Mesenchymal stem cell (in vitro differentiated cells and primary cell): ENCODE measurements at regions not wholly inside any gene's neighbourhood (a gene's known extent, or its start where the extent isn't known, plus 50 kb on each side); places are given as distances from the start of the nearest gene placed in this dataset.

Experiments
- DNase-seq: peaks from one replicate; pipeline ENCODE4 v3.0.0-alpha.2; 2013
- H2AFZ ChIP-seq: one replicate; pipeline ENCODE4 v1.6.1; 2013; ENCODE audit warnings: low read depth, mild to moderate bottlenecking, control low read depth, inconsistent platforms, low read length, moderate library complexity
- H2AK5ac ChIP-seq: 2 replicates; pipeline ENCODE4 v1.6.1; 2013; ENCODE audit warnings: low read length, moderate library complexity, mild to moderate bottlenecking, inconsistent platforms; ENCODE audit not compliant: severe bottlenecking
- H2BK120ac ChIP-seq: one replicate; pipeline ENCODE4 v1.6.1; 2013; ENCODE audit warnings: low read depth, mild to moderate bottlenecking, inconsistent platforms, low read length, moderate library complexity
- H2BK12ac ChIP-seq, 2 experiments: one replicate each; pipeline ENCODE4 v1.6.1; 2013; ENCODE audit warnings: inconsistent platforms in 2 of 2, low read length in 2 of 2, mild to moderate bottlenecking in 2 of 2, moderate library complexity in 2 of 2, control low read depth in 1 of 2
- H2BK15ac ChIP-seq: one replicate; pipeline ENCODE4 v1.6.1; 2013; ENCODE audit warnings: mild to moderate bottlenecking, low read depth, inconsistent platforms; ENCODE audit not compliant: poor library complexity, severe bottlenecking
- H2BK5ac ChIP-seq: 2 replicates; pipeline ENCODE4 v1.6.1; 2013; ENCODE audit warnings: low read depth, mild to moderate bottlenecking, low read length, control low read depth, inconsistent platforms; ENCODE audit not compliant: poor library complexity, severe bottlenecking
- H3K14ac ChIP-seq, 2 experiments: one replicate each; pipeline ENCODE4 v1.6.1; 2013; ENCODE audit warnings: inconsistent platforms in 2 of 2, low read length in 2 of 2, control low read depth in 1 of 2, mild to moderate bottlenecking in 1 of 2, moderate library complexity in 1 of 2
- H3K18ac ChIP-seq, 2 experiments: one replicate each; pipeline ENCODE4 v1.6.1; 2013; ENCODE audit warnings: inconsistent platforms in 2 of 2, low read length in 2 of 2, control low read depth in 1 of 2, low read depth in 1 of 2, mild to moderate bottlenecking in 1 of 2
- H3K23ac ChIP-seq, 2 experiments: one replicate each; pipeline ENCODE4 v1.6.1; 2013; ENCODE audit warnings: inconsistent platforms in 2 of 2, low read length in 2 of 2, mild to moderate bottlenecking in 2 of 2, moderate library complexity in 2 of 2, control low read depth in 1 of 2
- H3K27ac ChIP-seq: 2 replicates; pipeline ENCODE4 v1.5.1; 2013; ENCODE audit warnings: mild to moderate bottlenecking, moderate library complexity, low read length, control low read depth, inconsistent platforms; ENCODE audit not compliant: poor library complexity, severe bottlenecking
- H3K27me3 ChIP-seq, 2 experiments: 2 replicates each; pipeline versions ENCODE4 v1.6.1 to v1.7.0; 2013; ENCODE audit warnings: low read length in 2 of 2, mild to moderate bottlenecking in 2 of 2, moderate library complexity in 2 of 2, control low read depth in 1 of 2, inconsistent platforms in 1 of 2; ENCODE audit not compliant: control insufficient read depth in 1 of 2, insufficient read depth in 1 of 2
- H3K36me3 ChIP-seq, 2 experiments: 2 replicates each; pipeline versions ENCODE4 v1.6.1 to v1.7.0; 2013; ENCODE audit warnings: low read length in 2 of 2, control low read depth in 1 of 2, inconsistent platforms in 1 of 2, low read depth in 1 of 2, mild to moderate bottlenecking in 1 of 2; ENCODE audit not compliant: insufficient read depth in 2 of 2, control insufficient read depth in 1 of 2
- H3K4ac ChIP-seq, 2 experiments: one replicate each; pipeline ENCODE4 v1.6.1; 2013; ENCODE audit warnings: inconsistent platforms in 2 of 2, low read length in 2 of 2, mild to moderate bottlenecking in 2 of 2, moderate library complexity in 2 of 2, control low read depth in 1 of 2, low read depth in 1 of 2
- H3K4me1 ChIP-seq: 2 replicates; pipeline ENCODE4 v1.6.1; 2013; ENCODE audit warnings: low read depth, low read length, control low read depth; ENCODE audit not compliant: control insufficient read depth, insufficient read depth
- H3K4me2 ChIP-seq: 2 replicates; pipeline ENCODE4 v1.6.1; 2013; ENCODE audit warnings: low read length, mild to moderate bottlenecking, inconsistent platforms; ENCODE audit not compliant: poor library complexity, severe bottlenecking
- H3K4me3 ChIP-seq, 2 experiments: 2 replicates each; pipeline versions ENCODE4 v1.5.1 to v1.7.0; 2013; ENCODE audit warnings: low read length in 2 of 2, mild to moderate bottlenecking in 2 of 2, control low read depth in 1 of 2, low read depth in 1 of 2; ENCODE audit not compliant: insufficient read depth in 1 of 2
- H3K79me1 ChIP-seq: replicated peaks from 2 replicates; pipeline ENCODE4 v1.6.1; 2013; ENCODE audit warnings: mild to moderate bottlenecking, control low read depth, low read length, inconsistent platforms; ENCODE audit not compliant: poor library complexity, severe bottlenecking
- H3K9ac ChIP-seq: 2 replicates; pipeline ENCODE4 v1.7.0; 2013; ENCODE audit warnings: mild to moderate bottlenecking, low read length, moderate library complexity
- H3K9me3 ChIP-seq: 2 replicates; pipeline ENCODE4 v1.7.0; 2013; ENCODE audit warnings: mild to moderate bottlenecking, low read length; ENCODE audit not compliant: control insufficient read depth
- H4K8ac ChIP-seq: one replicate; pipeline ENCODE4 v1.6.1; 2013; ENCODE audit warnings: inconsistent platforms, mild to moderate bottlenecking, low read length, moderate library complexity
- H4K91ac ChIP-seq: one replicate; pipeline ENCODE4 v1.6.1; 2013; ENCODE audit warnings: mild to moderate bottlenecking, low read length, inconsistent platforms
- WGBS: methylation state at CpG from one replicate; pipeline ENCODE4 v1.1.7; 2013; ENCODE audit warnings: mixed read lengths; 5-methylcytosine and 5-hydroxymethylcytosine counted together

- Histone ChIP-seq H4K8ac (no peak overlapping the region), H2BK5ac (no peak overlapping the region), H4K91ac (no peak overlapping the region), H3K14ac (no peak overlapping the region), H3K23ac (no peak overlapping the region), H3K9ac (no peak overlapping the region), H3K36me3 (no peaks in the 10 kb centered on the region), H3K79me1 (no peaks in the 10 kb centered on the region), H3K27me3 (no peaks in the 10 kb centered on the region), H3K4me2 (no peak overlapping the region), H3K27ac (no peak overlapping the region), H2BK120ac (no peak overlapping the region), H3K4ac (no peak overlapping the region), H3K4me1 (no peaks in the 10 kb centered on the region), H2BK15ac (no peak overlapping the region), H2AK5ac (no peak overlapping the region), H3K18ac (no peak overlapping the region), H3K4me3 (no peak overlapping the region), H3K9me3 (no peaks in the 10 kb centered on the region), H2AFZ (no peak overlapping the region), H2BK12ac (no peak overlapping the region)
- 77% methylated on average over 3 of the region's 4 CpGs for WGBS
- no peak for DNase-seq
Measured at GRCh38 chr1:57926025-57926552, 502.2 kb upstream of the DAB1 start.

GRCh38 chr1:57925226-57925625 is 501.4 kb upstream of the DAB1 start:
- H3K9ac ChIP-seq = no peak overlapping the region
- no peak overlapping the region for H3K4ac ChIP-seq
- H2BK120ac ChIP-seq = no peak overlapping the region
- no peak overlapping the region for H4K91ac ChIP-seq
- no peaks in the 10 kb centered on the region for H3K36me3 ChIP-seq
- no peak overlapping the region for H2BK12ac ChIP-seq
- no peak overlapping the region for H2AFZ ChIP-seq
- no peak for DNase-seq
- H3K27me3 ChIP-seq = no peaks in the 10 kb centered on the region
- H3K79me1 ChIP-seq = no peaks in the 10 kb centered on the region
- no peak overlapping the region for H3K27ac ChIP-seq
- H3K23ac ChIP-seq = no peak overlapping the region
- H3K4me2 ChIP-seq = no peak overlapping the region
- no peak overlapping the region for H2BK15ac ChIP-seq
- H3K9me3 ChIP-seq = no peaks in the 10 kb centered on the region
- WGBS = 73% methylated on average over 2 of the region's 2 CpGs
- no peak overlapping the region for H2BK5ac ChIP-seq
- H3K18ac ChIP-seq = no peak overlapping the region
- no peak overlapping the region for H4K8ac ChIP-seq
- H2AK5ac ChIP-seq = no peak overlapping the region
- H3K14ac ChIP-seq = no peak overlapping the region
- H3K4me3 ChIP-seq = no peak overlapping the region
- H3K4me1 ChIP-seq = no peaks in the 10 kb centered on the region

DNA sequence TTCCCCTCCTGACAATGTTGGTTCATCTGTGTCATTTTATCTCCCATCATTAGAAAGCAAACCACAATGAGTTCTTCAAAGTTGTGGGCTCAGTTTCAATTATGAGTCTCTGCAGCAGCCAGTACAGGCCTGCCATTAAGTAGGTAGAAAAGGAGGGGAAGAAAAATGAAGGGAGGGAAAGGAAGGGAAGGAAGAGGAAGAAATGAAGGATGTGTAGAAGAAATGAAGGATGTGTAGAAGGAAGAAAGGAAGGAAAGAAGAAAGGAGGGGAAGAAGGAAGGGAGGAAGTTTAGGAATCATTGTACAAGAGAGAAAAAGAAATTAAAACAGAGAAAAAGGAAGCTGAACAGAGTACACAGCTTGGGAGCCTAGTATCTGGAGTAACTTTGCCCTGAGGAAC is 498.3 kb upstream of the DAB1 start:
- Histone ChIP-seq H2BK120ac (no peak overlapping the region), H3K9me3 (peaks cover 5% of the 10 kb centered on the region), H3K4me3 (no peak overlapping the region), H3K4me2 (no peak overlapping the region), H3K4ac (no peak overlapping the region), H3K79me1 (no peaks in the 10 kb centered on the region), H2AK5ac (no peak overlapping the region), H3K18ac (no peak overlapping the region), H3K23ac (no peak overlapping the region), H3K14ac (no peak overlapping the region), H3K27me3 (no peaks in the 10 kb centered on the region), H3K9ac (no peak overlapping the region), H3K27ac (no peak overlapping the region), H2BK12ac (no peak overlapping the region), H2BK15ac (no peak overlapping the region), H2AFZ (no peak overlapping the region), H3K36me3 (no peaks in the 10 kb centered on the region), H4K91ac (no peak overlapping the region), H4K8ac (no peak overlapping the region), H3K4me1 (no peaks in the 10 kb centered on the region), H2BK5ac (no peak overlapping the region)
- DNase-seq = no peak

DNA sequence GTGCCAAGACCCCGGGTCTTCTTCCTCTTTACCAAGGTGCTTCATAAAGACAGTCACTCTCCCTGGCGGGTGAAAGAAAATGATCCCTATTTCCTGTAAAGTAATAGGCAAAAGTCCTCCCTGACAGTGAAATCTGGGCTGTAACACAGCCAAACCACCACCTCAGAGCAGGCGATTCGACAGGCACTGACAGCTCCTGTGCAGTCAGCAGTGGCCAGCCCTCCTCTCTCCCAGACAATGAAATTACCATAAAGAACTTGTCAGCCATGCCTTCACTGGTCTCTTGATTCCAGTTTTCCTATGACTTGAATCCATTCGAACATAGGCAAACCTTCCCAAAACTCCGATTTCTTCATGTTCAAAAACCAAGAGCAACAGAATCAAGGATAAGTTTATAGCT is 492.2 kb upstream of the DAB1 start:
- H2BK12ac ChIP-seq = no peak overlapping the region
- WGBS = 92% methylated on average over 6 of the region's 6 CpGs
- peaks cover 5% of the 10 kb centered on the region for H3K9me3 ChIP-seq
- no peak overlapping the region for H3K4me2 ChIP-seq
- no peaks in the 10 kb centered on the region for H3K27me3 ChIP-seq
- no peaks in the 10 kb centered on the region for H3K36me3 ChIP-seq
- H3K27ac ChIP-seq = no peak overlapping the region
- no peak overlapping the region for H3K18ac ChIP-seq
- no peaks in the 10 kb centered on the region for H3K79me1 ChIP-seq
- no peak overlapping the region for H3K23ac ChIP-seq
- no peak overlapping the region for H2AK5ac ChIP-seq
- no peak overlapping the region for H2BK5ac ChIP-seq
- H3K9ac ChIP-seq = no peak overlapping the region
- H4K91ac ChIP-seq = no peak overlapping the region
- no peak overlapping the region for H3K14ac ChIP-seq
- H2BK120ac ChIP-seq = no peak overlapping the region
- H3K4me1 ChIP-seq = no peaks in the 10 kb centered on the region
- no peak overlapping the region for H2BK15ac ChIP-seq
- H3K4me3 ChIP-seq = no peak overlapping the region
- H3K4ac ChIP-seq = no peak overlapping the region
- H4K8ac ChIP-seq = no peak overlapping the region
- DNase-seq = no peak
- no peak overlapping the region for H2AFZ ChIP-seq
